H1 (cell line): ENCODE measurements at regions not wholly inside any gene's neighbourhood (a gene's known extent, or its start where the extent isn't known, plus 50 kb on each side); places are given as distances from the start of the nearest gene placed in this dataset.

ENCODE experiments used
- CTCF ChIA-PET: fragments of 300-600 bp; sonication (Branson Sonifier 250); formaldehyde crosslinking; loops from one replicate; lab custom pipeline; 2021; ENCODE audit not compliant: partially characterized antibody; lab: Charles Lee
- POLR2A ChIA-PET: fragments of 300-600 bp; sonication (Branson Sonifier 250); formaldehyde crosslinking; loops from one replicate; lab custom pipeline; 2021; ENCODE audit warnings: inconsistent platforms; ENCODE audit not compliant: partially characterized antibody; lab: Charles Lee
- DNase-seq, 2 experiments: peaks; one replicate each; pipeline versions ENCODE4 v3.0.0 to v3.0.0-alpha.2; 2010 to 2022; ENCODE audit warnings: low spot score in 2 of 2, low read depth in 1 of 2, mixed read lengths in 1 of 2
- FAIRE-seq: peaks from 2 replicates; lab custom pipeline; 2011; peaks lifted over from hg19 to GRCh38; lab: Jason Lieb, UNC
- H2AFZ ChIP-seq: 2 replicates; pipeline ENCODE4 v1.8.1; 2012; ENCODE audit warnings: low read length, inconsistent platforms
- H2AK5ac ChIP-seq: 2 replicates; pipeline ENCODE4 v1.6.1; 2013; ENCODE audit warnings: low read depth, low read length
- H2BK120ac ChIP-seq: replicated peaks from 2 replicates; pipeline ENCODE3; 2013; ENCODE audit warnings: low read depth, low read length, inconsistent platforms
- H2BK12ac ChIP-seq: 2 replicates; pipeline ENCODE4 v1.6.1; 2013; ENCODE audit warnings: low read depth, low read length
- H2BK15ac ChIP-seq: 2 replicates; pipeline ENCODE4 v1.6.1; 2013; ENCODE audit warnings: low read length
- H2BK20ac ChIP-seq: 2 replicates; pipeline ENCODE4 v1.6.1; 2013; ENCODE audit warnings: low read length
- H2BK5ac ChIP-seq: 2 replicates; pipeline ENCODE4 v1.6.1; 2013; ENCODE audit warnings: low read depth, low read length
- H3K14ac ChIP-seq: 2 replicates; pipeline ENCODE4 v1.6.1; 2013; ENCODE audit warnings: inconsistent platforms; ENCODE audit not compliant: insufficient read length
- H3K18ac ChIP-seq: 2 replicates; pipeline ENCODE4 v1.6.1; 2013; ENCODE audit warnings: low read length; ENCODE audit errors: extremely low read depth
- H3K23ac ChIP-seq: 2 replicates; pipeline ENCODE4 v1.6.1; 2013; ENCODE audit warnings: inconsistent platforms; ENCODE audit not compliant: insufficient read length
- H3K23me2 ChIP-seq: 2 replicates; pipeline ENCODE4 v1.6.1; 2013; ENCODE audit warnings: low read depth, low read length
- H3K27ac ChIP-seq: 2 replicates; pipeline ENCODE4 v1.6.1; 2011; ENCODE audit warnings: low read depth, low read length, inconsistent platforms
- H3K27me3 ChIP-seq, 4 experiments: replicated peaks in 1 of 4; 1 replicate in 1 of 4; 2 replicates in 3 of 4; pipeline versions ENCODE4 v1.6.1 to v1.8.1; 2011 to 2013; ENCODE audit warnings: low read length in 3 of 4, mild to moderate bottlenecking in 3 of 4, inconsistent platforms in 2 of 4, mixed read lengths in 2 of 4, moderate library complexity in 1 of 4; ENCODE audit not compliant: control insufficient read depth in 3 of 4, insufficient read depth in 3 of 4; ENCODE audit errors: extremely low read depth in 1 of 4
- H3K36me3 ChIP-seq, 4 experiments: 2 replicates each; pipeline versions ENCODE4 v1.6.1 to v1.8.1; 2011 to 2013; ENCODE audit warnings: mild to moderate bottlenecking in 4 of 4, low read length in 3 of 4, moderate library complexity in 2 of 4, control low read depth in 1 of 4, inconsistent platforms in 1 of 4; ENCODE audit not compliant: insufficient read depth in 4 of 4, control insufficient read depth in 2 of 4
- H3K4ac ChIP-seq: replicated peaks from 2 replicates; pipeline ENCODE3; 2013; ENCODE audit warnings: low read length, low read depth, mixed read lengths, inconsistent platforms; ENCODE audit not compliant: insufficient read length
- H3K4me1 ChIP-seq, 4 experiments: replicated peaks in 1 of 4; 1 replicate in 1 of 4; 2 replicates in 3 of 4; pipeline versions ENCODE4 v1.6.1 to v1.8.1; 2011 to 2013; ENCODE audit warnings: low read length in 3 of 4, inconsistent platforms in 2 of 4, mixed read lengths in 1 of 4; ENCODE audit not compliant: insufficient read depth in 4 of 4, control insufficient read depth in 3 of 4
- H3K4me2 ChIP-seq, 2 experiments: 2 replicates each; pipeline versions ENCODE4 v1.6.1 to v1.8.1; 2011 to 2013; ENCODE audit warnings: low read depth in 2 of 2, low read length in 2 of 2, control low read depth in 1 of 2, inconsistent platforms in 1 of 2, mild to moderate bottlenecking in 1 of 2; ENCODE audit not compliant: insufficient read depth in 1 of 2
- H3K4me3 ChIP-seq, 4 experiments: fragments of 200-600, 300-600 bp in 1 of 4; sonication (generic), shearing (Covaris generic), sonication (Bioruptor Twin) in 1 of 4; 2 replicates each; pipeline versions ENCODE4 v1.5.1 to v1.8.1; 2011 to 2016; ENCODE audit warnings: low read length in 4 of 4, low read depth in 3 of 4, control low read depth in 2 of 4, inconsistent platforms in 2 of 4, mild to moderate bottlenecking in 2 of 4, mixed read lengths in 1 of 4, moderate library complexity in 1 of 4; ENCODE audit not compliant: insufficient read depth in 2 of 4; ENCODE audit errors: extremely low read depth in 1 of 4
- H3K56ac ChIP-seq: replicated peaks from 2 replicates; pipeline ENCODE3; 2013; ENCODE audit warnings: low read depth, mild to moderate bottlenecking, mixed read lengths, low read length, inconsistent platforms; ENCODE audit not compliant: insufficient read length
- H3K79me1 ChIP-seq: 2 replicates; pipeline ENCODE4 v1.6.1; 2013; ENCODE audit warnings: low read depth, low read length, control low read depth
- H3K79me2 ChIP-seq, 2 experiments: 2 replicates each; pipeline versions ENCODE4 v1.6.1 to v1.8.1; 2012 to 2013; ENCODE audit warnings: low read length in 2 of 2, mild to moderate bottlenecking in 2 of 2, inconsistent platforms in 1 of 2; ENCODE audit not compliant: insufficient read depth in 2 of 2, control insufficient read depth in 1 of 2
- H3K9ac ChIP-seq, 4 experiments: replicated peaks in 1 of 4; 1 replicate in 1 of 4; 2 replicates in 3 of 4; pipeline versions ENCODE4 v1.6.1 to v1.8.1; 2011 to 2013; ENCODE audit warnings: low read depth in 3 of 4, low read length in 3 of 4, control low read depth in 2 of 4, mild to moderate bottlenecking in 2 of 4, moderate library complexity in 2 of 4, inconsistent platforms in 1 of 4; ENCODE audit errors: extremely low read depth in 1 of 4
- H3K9me3 ChIP-seq, 2 experiments: 2 replicates each; pipeline versions ENCODE4 v1.6.1 to v1.8.1; 2012 to 2013; ENCODE audit warnings: mild to moderate bottlenecking in 2 of 2, moderate library complexity in 2 of 2, control low read depth in 1 of 2, inconsistent platforms in 1 of 2, low read depth in 1 of 2, low read length in 1 of 2, mixed read lengths in 1 of 2; ENCODE audit not compliant: insufficient read depth in 2 of 2
- H4K20me1 ChIP-seq, 2 experiments: replicated peaks in 1 of 2; 2 replicates each; pipeline versions ENCODE3 to v1.8.1; 2011 to 2013; ENCODE audit warnings: inconsistent platforms in 2 of 2, low read length in 2 of 2, mild to moderate bottlenecking in 1 of 2; ENCODE audit not compliant: insufficient read depth in 2 of 2, control insufficient read depth in 1 of 2
- H4K5ac ChIP-seq: 2 replicates; pipeline ENCODE4 v1.6.1; 2013; ENCODE audit warnings: low read length, low read depth, mixed read lengths, inconsistent platforms; ENCODE audit not compliant: insufficient read length
- H4K8ac ChIP-seq: 2 replicates; pipeline ENCODE4 v1.8.0; 2013; ENCODE audit warnings: mild to moderate bottlenecking, moderate library complexity, low read length, inconsistent platforms; ENCODE audit not compliant: insufficient read depth; ENCODE audit errors: extremely low read depth
- H4K91ac ChIP-seq: replicated peaks from 2 replicates; pipeline ENCODE3; 2013; ENCODE audit warnings: low read length, mixed read lengths, inconsistent platforms; ENCODE audit not compliant: insufficient read length
- EP300 ChIP-seq, 2 experiments: IDR thresholded peaks; 1 replicate in 1 of 2; 2 replicates in 1 of 2; pipeline ENCODE4 v1.6.1; 2011 to 2012; ENCODE audit warnings: low read depth in 2 of 2, low read length in 2 of 2, mild to moderate bottlenecking in 2 of 2, borderline replicate concordance in 1 of 2, inconsistent platforms in 1 of 2, moderate library complexity in 1 of 2
- GTF2F1 ChIP-seq: IDR thresholded peaks from 2 replicates; pipeline ENCODE4 v1.6.1; 2012; ENCODE audit warnings: low read depth, low read length, improper control_type of control experiment, borderline replicate concordance
- HDAC6 ChIP-seq: IDR thresholded peaks from one replicate; pipeline ENCODE4 v1.7.1; 2012; ENCODE audit warnings: low read depth, mild to moderate bottlenecking, inconsistent platforms, low read length, moderate library complexity
- JUND ChIP-seq: IDR thresholded peaks from 2 replicates; pipeline ENCODE4 v1.6.1; 2011; ENCODE audit warnings: mild to moderate bottlenecking, improper control_type of control experiment, low read length
- KDM4A ChIP-seq: IDR thresholded peaks from one replicate; pipeline ENCODE4 v1.7.1; 2012; ENCODE audit warnings: low read depth, mild to moderate bottlenecking, moderate library complexity, low read length, inconsistent platforms; ENCODE audit not compliant: severe bottlenecking
- POU5F1 ChIP-seq: IDR thresholded peaks from 2 replicates; pipeline ENCODE4 v1.6.1; 2011; ENCODE audit warnings: low read depth, mild to moderate bottlenecking, low read length, moderate library complexity
- RNF2 ChIP-seq: fragments of 200-900, 300-1000 bp; sonication (generic); IDR thresholded peaks from 2 replicates; pipeline ENCODE4 v1.7.1; 2016; ENCODE audit warnings: borderline replicate concordance, low read depth, mild to moderate bottlenecking, antibody characterized with exemption, low read length; ENCODE audit not compliant: poor library complexity, severe bottlenecking; ENCODE audit errors: missing control alignments
- RXRA ChIP-seq: IDR thresholded peaks from 2 replicates; pipeline ENCODE4 v1.6.1; 2011; ENCODE audit warnings: low read depth, mild to moderate bottlenecking, low read length, moderate library complexity; ENCODE audit not compliant: insufficient read depth
- YY1 ChIP-seq: IDR thresholded peaks from 2 replicates; pipeline ENCODE4 v1.6.1; 2011; ENCODE audit warnings: low read depth, mild to moderate bottlenecking, low read length
- WGBS, 2 experiments: shearing (Covaris generic) in 1 of 2; methylation state at CpG; one replicate each; pipeline versions ENCODE4 v1.1.6 to v1.1.7; 2013 to 2015; ENCODE audit warnings: low lambda C conversion rate in 2 of 2, mixed read lengths in 2 of 2, inconsistent platforms in 1 of 2, low coverage in 1 of 2, missing lambda C conversion rate in 1 of 2; ENCODE audit not compliant: insufficient replicate concordance in 2 of 2, insufficient coverage in 1 of 2, insufficient read length in 1 of 2; ENCODE audit errors: extremely low coverage in 1 of 2, missing lambda C conversion rate in 1 of 2; 5-methylcytosine and 5-hydroxymethylcytosine counted together
- TF ChIP-seq, protein P1 (sequence below): IDR thresholded peaks from 2 replicates; pipeline ENCODE4 v1.6.1; 2012; ENCODE audit warnings: inconsistent platforms

DNA sequence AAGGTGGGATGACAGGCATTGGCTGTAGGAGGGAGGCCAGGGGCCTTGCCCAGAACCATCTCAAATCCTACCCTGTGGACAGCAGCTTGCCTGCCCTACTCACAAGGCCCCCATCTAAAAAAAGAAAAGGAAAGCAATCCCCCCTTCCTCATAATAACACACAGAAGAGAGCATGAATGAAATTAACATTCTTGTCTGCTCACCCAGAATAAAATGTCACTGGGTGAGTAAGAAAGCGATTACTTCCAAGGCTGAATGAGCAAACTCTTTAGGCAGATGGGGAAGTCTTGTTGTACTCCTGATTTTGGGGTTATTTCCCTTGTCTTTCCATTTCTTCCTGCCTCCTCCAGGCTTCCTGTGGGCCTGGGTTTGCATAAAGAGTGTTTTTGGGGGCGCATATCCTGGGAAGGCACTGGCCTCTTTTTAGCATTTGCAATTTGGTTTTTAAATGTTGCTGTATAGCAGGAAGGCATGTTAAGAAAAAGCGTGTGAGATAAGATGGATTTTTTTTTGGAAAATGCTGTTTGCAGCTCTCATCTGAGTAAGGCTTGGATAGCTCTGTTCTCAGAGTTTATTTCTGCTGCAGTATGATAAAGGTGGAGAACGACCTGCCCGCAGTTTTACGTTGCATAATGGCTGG, 248.3 kb upstream of the GATB start:
- ChIA-PET CTCF (interaction anchor here (0.6 to 1.2 kb wide), 4 partner anchors 15 to 189 kb away, joined by 3 to 4 read pairs (median 3); no protein-coding TSS in a partner anchor), POLR2A (interaction anchor here (1.3 kb wide), 1 partner anchor 9 kb away, joined by 3 read pairs; no protein-coding TSS in a partner anchor)
- Histone ChIP-seq H3K23me2 (no peaks in the 10 kb centered on the region; the same call in 1 of the 2 replicates), H3K56ac (no peak overlapping the region), H2BK20ac (0 out of 2 replicates have a peak overlapping the region, but pooled peaks have one; percentile 19), H3K4me1 (peaks cover 5 to 18% (median 14%) of the 10 kb centered on the region in 4 experiments; a peak in 6 of 7 replicates), H2AFZ (peak overlapping the region; percentile 89), H3K27me3 (no peaks in the 10 kb centered on the region), H2BK12ac (no peak overlapping the region), H3K4me3 (no peak overlapping the region), H3K14ac (no peak overlapping the region), H2AK5ac (no peak overlapping the region), H4K5ac (no peak overlapping the region), H3K23ac (no peak overlapping the region), H3K36me3 (no peaks in the 10 kb centered on the region), H3K18ac (no peak overlapping the region), H3K9me3 (peaks cover 7% of the 10 kb centered on the region in 2 experiments; a peak in 1 of 4 replicates), H2BK5ac (no peak overlapping the region; the same call in 1 of the 2 replicates), H2BK120ac (no peak overlapping the region), H4K20me1 (no peaks in the 10 kb centered on the region), H3K79me2 (no peaks in the 10 kb centered on the region), H3K4me2 (no peak overlapping the region), H3K27ac (no peak overlapping the region), H3K4ac (no peak overlapping the region), H4K91ac (no peak overlapping the region), H3K9ac (no peak overlapping the region), H2BK15ac (no peak overlapping the region), H3K79me1 (no peaks in the 10 kb centered on the region), H4K8ac (no peak overlapping the region)
- DNase-seq (no peak), FAIRE-seq (no peak)
- 84% methylated on average over 6 of the region's 6 CpGs; no CpG with 5 or more reads in 1 of the 2 experiments for WGBS, 2 experiments
- TF ChIP-seq EP300 (IDR thresholded peaks at IDR 0.05; ENCODE audit: borderline replicate concordance in 1 of 2, low read depth in 2 of 2, low read length in 2 of 2) = no peak
- no peak for TF ChIP-seq KDM4A
- TF ChIP-seq RXRA = no peak
- TF ChIP-seq GTF2F1 = no peak
- no peak for TF ChIP-seq RNF2
- TF ChIP-seq, protein P1, sequence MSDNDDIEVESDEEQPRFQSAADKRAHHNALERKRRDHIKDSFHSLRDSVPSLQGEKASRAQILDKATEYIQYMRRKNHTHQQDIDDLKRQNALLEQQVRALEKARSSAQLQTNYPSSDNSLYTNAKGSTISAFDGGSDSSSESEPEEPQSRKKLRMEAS = no peak
- TF ChIP-seq POU5F1 = no peak
- TF ChIP-seq YY1 = no peak
- no peak for TF ChIP-seq HDAC6
- TF ChIP-seq JUND = no peak
